Liver (tissue), 3 donors: ENCODE measurements at regions not wholly inside any gene's neighbourhood (a gene's known extent, or its start where the extent isn't known, plus 50 kb on each side); places are given as distances from the start of the nearest gene placed in this dataset.

Source experiments
- JUND ChIP-seq, 2 donors: IDR thresholded peaks; 2 replicates each; pipeline ENCODE4 v1.6.1; 2016; ENCODE audit warnings: antibody characterized with exemption in 2 of 2
- SP1 ChIP-seq: IDR thresholded peaks from 2 replicates; pipeline ENCODE4 v1.6.1; 2018; ENCODE audit warnings: antibody characterized with exemption, mild to moderate bottlenecking
- TAF1 ChIP-seq: conservative IDR thresholded peaks from 2 replicates; pipeline ENCODE4 v1.6.1; 2016; ENCODE audit warnings: antibody characterized with exemption, mild to moderate bottlenecking
- YY1 ChIP-seq: IDR thresholded peaks from 2 replicates; pipeline ENCODE4 v1.6.1; 2016; ENCODE audit warnings: antibody characterized with exemption, mild to moderate bottlenecking
- TF ChIP-seq, protein P1 (sequence below): fragments of 150-350 bp; IDR thresholded peaks from 2 replicates; pipeline ENCODE4 v1.5.1; 2017; ENCODE audit warnings: improper control_type of control experiment, low read depth, low read length; ENCODE audit not compliant: missing input control
- TF ChIP-seq, protein P2 (sequence below): IDR thresholded peaks from 2 replicates; pipeline ENCODE4 v1.6.1; 2016; ENCODE audit warnings: antibody characterized with exemption
- TF ChIP-seq, protein P3 (sequence below): IDR thresholded peaks from 2 replicates; pipeline ENCODE4 v1.6.1; 2016; ENCODE audit warnings: antibody characterized with exemption
- donor health status: healthy.
- donor health status: healthy.

DNA sequence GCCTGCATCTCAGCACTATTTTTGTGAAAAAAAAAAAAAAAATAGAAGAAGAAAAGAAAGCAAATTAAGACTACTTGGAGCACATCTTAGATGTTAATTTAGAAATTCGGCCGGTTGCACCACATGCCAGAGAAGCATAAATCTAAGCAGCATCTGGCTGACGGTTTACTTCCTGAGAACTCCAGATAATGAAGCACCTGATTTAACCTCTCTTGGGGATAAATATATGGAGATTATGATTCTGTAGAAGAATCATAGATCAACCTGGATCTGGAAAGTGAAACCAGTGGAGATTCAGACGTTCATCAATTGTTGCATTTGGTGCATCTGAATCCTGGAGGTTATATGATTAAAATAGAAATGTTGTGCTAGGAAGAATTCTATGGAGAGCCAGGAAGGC, 102.1 kb upstream of the SH3BP4 start:
- no peak for TF ChIP-seq TAF1
- TF ChIP-seq, protein P1, sequence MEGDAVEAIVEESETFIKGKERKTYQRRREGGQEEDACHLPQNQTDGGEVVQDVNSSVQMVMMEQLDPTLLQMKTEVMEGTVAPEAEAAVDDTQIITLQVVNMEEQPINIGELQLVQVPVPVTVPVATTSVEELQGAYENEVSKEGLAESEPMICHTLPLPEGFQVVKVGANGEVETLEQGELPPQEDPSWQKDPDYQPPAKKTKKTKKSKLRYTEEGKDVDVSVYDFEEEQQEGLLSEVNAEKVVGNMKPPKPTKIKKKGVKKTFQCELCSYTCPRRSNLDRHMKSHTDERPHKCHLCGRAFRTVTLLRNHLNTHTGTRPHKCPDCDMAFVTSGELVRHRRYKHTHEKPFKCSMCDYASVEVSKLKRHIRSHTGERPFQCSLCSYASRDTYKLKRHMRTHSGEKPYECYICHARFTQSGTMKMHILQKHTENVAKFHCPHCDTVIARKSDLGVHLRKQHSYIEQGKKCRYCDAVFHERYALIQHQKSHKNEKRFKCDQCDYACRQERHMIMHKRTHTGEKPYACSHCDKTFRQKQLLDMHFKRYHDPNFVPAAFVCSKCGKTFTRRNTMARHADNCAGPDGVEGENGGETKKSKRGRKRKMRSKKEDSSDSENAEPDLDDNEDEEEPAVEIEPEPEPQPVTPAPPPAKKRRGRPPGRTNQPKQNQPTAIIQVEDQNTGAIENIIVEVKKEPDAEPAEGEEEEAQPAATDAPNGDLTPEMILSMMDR, result no peak
- no peak for TF ChIP-seq JUND (IDR thresholded peaks at IDR 0.05)
- TF ChIP-seq, protein P2, sequence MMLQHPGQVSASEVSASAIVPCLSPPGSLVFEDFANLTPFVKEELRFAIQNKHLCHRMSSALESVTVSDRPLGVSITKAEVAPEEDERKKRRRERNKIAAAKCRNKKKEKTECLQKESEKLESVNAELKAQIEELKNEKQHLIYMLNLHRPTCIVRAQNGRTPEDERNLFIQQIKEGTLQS, result no peak
- TF ChIP-seq SP1, result no peak
- TF ChIP-seq YY1, result no peak
- TF ChIP-seq, protein P3, sequence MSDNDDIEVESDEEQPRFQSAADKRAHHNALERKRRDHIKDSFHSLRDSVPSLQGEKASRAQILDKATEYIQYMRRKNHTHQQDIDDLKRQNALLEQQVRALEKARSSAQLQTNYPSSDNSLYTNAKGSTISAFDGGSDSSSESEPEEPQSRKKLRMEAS, result no peak
